Neural crest cell (in vitro differentiated cells): ENCODE measurements at regions not wholly inside any gene's neighbourhood (a gene's known extent, or its start where the extent isn't known, plus 50 kb on each side); places are given as distances from the start of the nearest gene placed in this dataset.

ENCODE experiments used
- DNase-seq: peaks from one replicate; pipeline ENCODE4 v3.0.0; 2021; ENCODE audit warnings: low read depth, mixed read lengths, low spot score
- H3K27ac Mint-ChIP-seq: one replicate; pipeline ENCODE4 v1.8.0; 2021; ENCODE audit warnings: mild to moderate bottlenecking, mixed read lengths; ENCODE audit not compliant: unreplicated experiment
- H3K27me3 Mint-ChIP-seq: 2 replicates; pipeline ENCODE4 v1.8.0; 2021; ENCODE audit warnings: low read depth, mild to moderate bottlenecking, mixed read lengths
- H3K36me3 Mint-ChIP-seq: 2 replicates; pipeline ENCODE4 v1.8.0; 2021; ENCODE audit warnings: low read depth, mild to moderate bottlenecking, mixed read lengths
- H3K4me1 Mint-ChIP-seq: 2 replicates; pipeline ENCODE4 v1.8.0; 2021; ENCODE audit warnings: mixed read lengths
- H3K4me3 Mint-ChIP-seq: one replicate; pipeline ENCODE4 v1.8.0; 2021; ENCODE audit warnings: mild to moderate bottlenecking, mixed read lengths
- H3K9me3 Mint-ChIP-seq: 2 replicates; pipeline ENCODE4 v1.8.0; 2021; ENCODE audit warnings: mixed read lengths
- TF ChIP-seq, protein P1 (sequence below): fragments of 200-600 bp; sonication (generic); conservative IDR thresholded peaks from 2 replicates; pipeline ENCODE4 v1.5.0; 2021; ENCODE audit warnings: antibody characterized with exemption, mild to moderate bottlenecking

DNA sequence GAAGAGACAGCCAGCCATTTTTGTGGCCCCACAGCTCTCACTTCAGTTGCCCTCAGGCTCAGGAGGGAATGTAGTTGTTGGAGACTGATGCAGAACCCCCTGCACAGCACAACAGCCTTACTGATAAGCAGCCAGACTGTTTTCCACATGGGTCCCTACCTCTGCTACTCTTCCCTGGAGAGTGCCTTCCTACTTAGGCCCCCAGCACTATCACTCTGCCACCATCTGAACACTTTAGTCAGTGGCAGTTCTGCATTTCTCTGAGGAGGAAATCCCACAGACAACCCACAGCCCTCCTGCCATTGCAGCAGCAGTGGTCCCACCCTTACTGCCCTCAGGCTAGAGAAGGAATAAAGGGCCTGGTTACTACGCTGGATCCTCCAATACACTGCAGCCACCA is 61.8 kb upstream of the PTPRD start:
- no peaks in the 10 kb centered on the region for H3K36me3 Mint-ChIP-seq
- DNase-seq = no peak
- no peak overlapping the region for H3K27ac Mint-ChIP-seq
- no peaks in the 10 kb centered on the region for H3K27me3 Mint-ChIP-seq
- TF ChIP-seq, protein P1, sequence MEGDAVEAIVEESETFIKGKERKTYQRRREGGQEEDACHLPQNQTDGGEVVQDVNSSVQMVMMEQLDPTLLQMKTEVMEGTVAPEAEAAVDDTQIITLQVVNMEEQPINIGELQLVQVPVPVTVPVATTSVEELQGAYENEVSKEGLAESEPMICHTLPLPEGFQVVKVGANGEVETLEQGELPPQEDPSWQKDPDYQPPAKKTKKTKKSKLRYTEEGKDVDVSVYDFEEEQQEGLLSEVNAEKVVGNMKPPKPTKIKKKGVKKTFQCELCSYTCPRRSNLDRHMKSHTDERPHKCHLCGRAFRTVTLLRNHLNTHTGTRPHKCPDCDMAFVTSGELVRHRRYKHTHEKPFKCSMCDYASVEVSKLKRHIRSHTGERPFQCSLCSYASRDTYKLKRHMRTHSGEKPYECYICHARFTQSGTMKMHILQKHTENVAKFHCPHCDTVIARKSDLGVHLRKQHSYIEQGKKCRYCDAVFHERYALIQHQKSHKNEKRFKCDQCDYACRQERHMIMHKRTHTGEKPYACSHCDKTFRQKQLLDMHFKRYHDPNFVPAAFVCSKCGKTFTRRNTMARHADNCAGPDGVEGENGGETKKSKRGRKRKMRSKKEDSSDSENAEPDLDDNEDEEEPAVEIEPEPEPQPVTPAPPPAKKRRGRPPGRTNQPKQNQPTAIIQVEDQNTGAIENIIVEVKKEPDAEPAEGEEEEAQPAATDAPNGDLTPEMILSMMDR = no peak
- H3K9me3 Mint-ChIP-seq = peaks cover 3% of the 10 kb centered on the region
- peaks cover 5% of the 10 kb centered on the region for H3K4me1 Mint-ChIP-seq
- no peak overlapping the region for H3K4me3 Mint-ChIP-seq

GRCh38 chr9:10678010-10678409 is 65.2 kb upstream of the PTPRD start:
- no peak for DNase-seq
- Mint-ChIP-seq H3K9me3 (peaks cover 2% of the 10 kb centered on the region), H3K27ac (no peak overlapping the region), H3K4me1 (peaks cover 5% of the 10 kb centered on the region), H3K27me3 (no peaks in the 10 kb centered on the region), H3K36me3 (no peaks in the 10 kb centered on the region), H3K4me3 (no peak overlapping the region)
- TF ChIP-seq, protein P1 = no peak

- DNase-seq = no peak
- Mint-ChIP-seq H3K27me3 (no peaks in the 10 kb centered on the region), H3K27ac (no peak overlapping the region), H3K4me3 (no peak overlapping the region), H3K9me3 (peaks cover 2% of the 10 kb centered on the region), H3K4me1 (peaks cover 5% of the 10 kb centered on the region), H3K36me3 (no peaks in the 10 kb centered on the region)
- TF ChIP-seq, protein P1 = no peak
Measured at GRCh38 chr9:10678790-10679189, 66.0 kb upstream of the PTPRD start.

DNA sequence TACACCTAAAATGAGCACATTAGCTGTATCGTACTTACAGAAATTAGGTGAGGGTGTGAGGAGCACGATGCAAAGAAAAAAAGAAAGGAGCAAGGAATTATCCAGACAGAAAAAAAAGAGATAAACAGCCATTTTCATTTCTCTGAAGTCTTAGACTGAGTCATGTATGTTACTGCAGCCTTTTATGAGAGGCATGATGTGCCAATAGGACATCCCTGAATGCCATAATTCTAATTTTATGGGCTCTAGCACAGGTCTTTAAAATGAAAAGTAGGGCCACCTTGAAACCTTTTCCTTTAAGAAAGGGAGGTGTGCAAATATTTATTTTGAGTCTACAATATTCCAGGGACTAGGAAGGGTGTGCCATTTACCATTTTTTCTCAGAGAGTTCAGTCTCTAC is 74.1 kb upstream of the PTPRD start:
- Mint-ChIP-seq H3K36me3 (no peaks in the 10 kb centered on the region), H3K4me3 (no peak overlapping the region)
- DNase-seq = no peak

GRCh38 chr9:10690546-10690945 is 77.7 kb upstream of the PTPRD start:
- TF ChIP-seq, protein P1 = no peak
- Mint-ChIP-seq H3K4me1 (no peaks in the 10 kb centered on the region), H3K9me3 (no peaks in the 10 kb centered on the region), H3K36me3 (no peaks in the 10 kb centered on the region), H3K27ac (no peak overlapping the region), H3K4me3 (no peak overlapping the region), H3K27me3 (no peaks in the 10 kb centered on the region)
- DNase-seq = no peak

More for the DNA sequence above, 74.1 kb upstream of the PTPRD start:
- no peaks in the 10 kb centered on the region for H3K4me1 Mint-ChIP-seq
- no peak overlapping the region for H3K27ac Mint-ChIP-seq
- TF ChIP-seq, protein P1 = no peak
- no peaks in the 10 kb centered on the region for H3K9me3 Mint-ChIP-seq
- no peaks in the 10 kb centered on the region for H3K27me3 Mint-ChIP-seq

- no peaks in the 10 kb centered on the region for H3K4me1 Mint-ChIP-seq
- H3K4me3 Mint-ChIP-seq = no peak overlapping the region
Measured at GRCh38 chr9:10697044-10697443, 84.2 kb upstream of the PTPRD start.

More at GRCh38 chr9:10697044-10697443, 84.2 kb upstream of the PTPRD start:
- peaks cover 3% of the 10 kb centered on the region for H3K9me3 Mint-ChIP-seq
- DNase-seq = no peak
- no peaks in the 10 kb centered on the region for H3K27me3 Mint-ChIP-seq
- no peaks in the 10 kb centered on the region for H3K36me3 Mint-ChIP-seq
- H3K27ac Mint-ChIP-seq = no peak overlapping the region
- TF ChIP-seq, protein P1 = no peak
